Gastroesophageal sphincter (tissue), 4 donors: ENCODE measurements at regions not wholly inside any gene's neighbourhood (a gene's known extent, or its start where the extent isn't known, plus 50 kb on each side); places are given as distances from the start of the nearest gene placed in this dataset.

Source experiments
- ATAC-seq: fragments of 150-250 bp; one replicate; pipeline ENCODE4 v1.9.1; 2016; ENCODE audit warnings: mild to moderate bottlenecking, moderate library complexity
- H3K27ac ChIP-seq, 4 donors: fragments of 200-600 bp; sonication (generic) in 3 of 4; 1 replicate in 3 of 4; 2 replicates in 1 of 4; pipeline ENCODE4 v1.5.1; 2016 to 2019
- H3K27me3 ChIP-seq: fragments of 200-600 bp; sonication (generic); one replicate; pipeline ENCODE4 v1.5.1; 2019
- H3K36me3 ChIP-seq, 2 donors: fragments of 200-600 bp; sonication (generic); one replicate each; pipeline ENCODE4 v1.5.1; 2019; ENCODE audit warnings: control low read depth in 1 of 2
- H3K4me1 ChIP-seq, 3 donors: fragments of 200-600 bp; sonication (generic); 1 replicate in 2 of 3; 2 replicates in 1 of 3; pipeline ENCODE4 v1.5.1; 2016 to 2019; ENCODE audit warnings: control low read depth in 2 of 3
- H3K4me3 ChIP-seq, 2 donors: fragments of 200-600 bp; sonication (generic); one replicate each; pipeline ENCODE4 v1.5.1; 2019; ENCODE audit warnings: mild to moderate bottlenecking in 1 of 2, moderate library complexity in 1 of 2
- H3K9me3 ChIP-seq, 3 donors: fragments of 200-600 bp; sonication (generic); one replicate each; pipeline ENCODE4 v1.5.1; 2017 to 2019; ENCODE audit warnings: control low read depth in 2 of 3
- CTCF ChIP-seq, 4 experiments: fragments of 200-600 bp in 2 of 4; fragments of 450-650 bp in 2 of 4; sonication (generic) in 1 of 4; IDR thresholded peaks; one replicate each; pipeline ENCODE4 v1.5.1; 2017 to 2019; ENCODE audit warnings: antibody characterized with exemption in 4 of 4, mild to moderate bottlenecking in 2 of 4, moderate library complexity in 2 of 4
- EP300 ChIP-seq: sonication (generic); formaldehyde crosslinking; IDR thresholded peaks from one replicate; pipeline ENCODE4 v1.6.1; 2017; ENCODE audit warnings: antibody characterized with exemption, mild to moderate bottlenecking
- POLR2A ChIP-seq, 2 donors: fragments of 450-650 bp; IDR thresholded peaks; one replicate each; pipeline ENCODE4 v1.6.1; 2017; ENCODE audit warnings: antibody characterized with exemption in 2 of 2, mild to moderate bottlenecking in 2 of 2, moderate library complexity in 1 of 2
- POLR2AphosphoS5 ChIP-seq: sonication (generic); formaldehyde crosslinking; IDR thresholded peaks from one replicate; pipeline ENCODE4 v1.6.1; 2017; ENCODE audit warnings: antibody characterized with exemption
- WGBS, 2 donors: methylation state at CpG; one replicate each; pipeline ENCODE4 v1.1.5; 2018; ENCODE audit warnings: low coverage in 1 of 2; 5-methylcytosine and 5-hydroxymethylcytosine counted together

- Histone ChIP-seq H3K4me1 (no peaks in the 10 kb centered on the region), H3K4me3 (no peak overlapping the region), H3K27ac (no peak overlapping the region), H3K27me3 (no peaks in the 10 kb centered on the region), H3K36me3 (no peaks in the 10 kb centered on the region), H3K9me3 (no peaks in the 10 kb centered on the region)
- no peak for ATAC-seq
- 11 to 24% methylated on average over 4 of the region's 4 CpGs for WGBS, 2 donors
- no peak for TF ChIP-seq POLR2A (IDR thresholded peaks at IDR 0.05)
- no peak for TF ChIP-seq EP300
- no peak for TF ChIP-seq POLR2AphosphoS5
- no peak for TF ChIP-seq CTCF (IDR thresholded peaks at IDR 0.05)
Measured at GRCh38 chr4:179095585-179096221, 1653.5 kb upstream of the AGA start.

DNA sequence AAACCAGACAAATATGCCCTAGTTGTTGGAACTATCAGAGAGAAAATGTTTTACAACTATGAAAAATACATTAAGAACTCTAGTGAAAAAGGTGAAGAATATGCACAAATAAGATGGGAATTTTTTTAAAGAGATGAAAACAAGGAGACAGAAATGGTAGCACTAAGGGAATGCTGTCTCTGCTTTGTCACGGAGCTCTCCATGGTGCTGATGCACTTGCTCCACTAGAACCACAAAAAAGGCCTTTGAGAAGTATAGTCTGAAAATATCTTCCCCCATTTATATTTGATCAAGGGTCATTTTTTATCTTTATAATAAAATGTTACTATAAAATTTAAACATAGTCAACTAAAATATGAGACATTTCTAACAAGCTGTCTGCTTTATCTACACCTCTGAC, 1655.5 kb upstream of the AGA start:
- no peaks in the 10 kb centered on the region for H3K27me3 ChIP-seq
- TF ChIP-seq POLR2A (IDR thresholded peaks at IDR 0.05) (no peak), POLR2AphosphoS5 (no peak), CTCF (IDR thresholded peaks at IDR 0.05) (no peak), EP300 (no peak)
- no peaks in the 10 kb centered on the region for H3K4me1 ChIP-seq
- no peak overlapping the region for H3K27ac ChIP-seq
- H3K36me3 ChIP-seq = no peaks in the 10 kb centered on the region
- 6 to 7% methylated on average over 1 of the region's 1 CpG for WGBS, 2 donors
- H3K4me3 ChIP-seq = no peak overlapping the region
- ATAC-seq = no peak
- no peaks in the 10 kb centered on the region for H3K9me3 ChIP-seq

DNA sequence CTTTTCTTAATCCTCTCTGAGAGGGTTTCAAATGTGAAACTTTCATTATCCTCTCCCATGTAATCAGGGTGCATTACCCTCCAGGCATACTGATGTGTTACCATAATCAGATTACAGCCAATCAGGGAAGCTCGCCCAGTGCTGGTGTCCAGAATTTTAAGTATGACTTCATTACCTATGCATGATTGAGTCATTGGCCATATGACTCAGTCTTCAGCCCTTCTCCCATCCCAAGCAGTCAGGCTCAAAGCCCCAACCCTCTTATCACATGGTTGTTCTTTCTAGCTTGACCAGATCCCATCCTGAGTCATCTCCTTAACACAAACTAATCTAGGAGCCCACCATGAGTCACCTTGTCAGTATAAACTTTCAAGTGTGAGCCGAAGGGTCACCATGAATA, 1668.1 kb upstream of the AGA start:
- Histone ChIP-seq H3K9me3 (no peaks in the 10 kb centered on the region), H3K4me3 (no peak overlapping the region), H3K27ac (no peak overlapping the region), H3K36me3 (no peaks in the 10 kb centered on the region), H3K27me3 (no peaks in the 10 kb centered on the region), H3K4me1 (no peaks in the 10 kb centered on the region)
- ATAC-seq = no peak
- no peak for TF ChIP-seq CTCF (IDR thresholded peaks at IDR 0.05)
- no peak for TF ChIP-seq EP300
- no peak for TF ChIP-seq POLR2A (IDR thresholded peaks at IDR 0.05)
- no peak for TF ChIP-seq POLR2AphosphoS5
- WGBS, 2 donors = 72 to 93% methylated on average over 2 of the region's 2 CpGs

- H3K4me1 ChIP-seq = no peaks in the 10 kb centered on the region
- no peaks in the 10 kb centered on the region for H3K36me3 ChIP-seq
- TF ChIP-seq EP300 (no peak), CTCF (IDR thresholded peaks at IDR 0.05) (no peak), POLR2A (IDR thresholded peaks at IDR 0.05) (no peak), POLR2AphosphoS5 (no peak)
- no peaks in the 10 kb centered on the region for H3K27me3 ChIP-seq
- ATAC-seq = no peak
- 75 to 92% methylated on average over 2 of the region's 2 CpGs for WGBS, 2 donors
- H3K9me3 ChIP-seq = no peaks in the 10 kb centered on the region
- H3K27ac ChIP-seq = no peak overlapping the region
- H3K4me3 ChIP-seq = no peak overlapping the region
Measured at GRCh38 chr4:179110816-179111215, 1668.6 kb upstream of the AGA start.

- H3K4me3 ChIP-seq = no peak overlapping the region
- 65 to 67% methylated on average over 5 of the region's 5 CpGs for WGBS, 2 donors
- H3K27ac ChIP-seq = no peak overlapping the region
- H3K27me3 ChIP-seq = no peaks in the 10 kb centered on the region
- no peak for TF ChIP-seq EP300
- H3K36me3 ChIP-seq = no peaks in the 10 kb centered on the region
- no peaks in the 10 kb centered on the region for H3K4me1 ChIP-seq
- H3K9me3 ChIP-seq = no peaks in the 10 kb centered on the region
- no peak for ATAC-seq
Measured at GRCh38 chr4:179112441-179113170, 1670.4 kb upstream of the AGA start.
